Neural crest cell (in vitro differentiated cells): ENCODE measurements at regions not wholly inside any gene's neighbourhood (a gene's known extent, or its start where the extent isn't known, plus 50 kb on each side); places are given as distances from the start of the nearest gene placed in this dataset.
"Not testable (repeated sequence)": the region's sequence is repeated elsewhere in the genome, so short reads cannot be mapped to it uniquely, and the experiment has no call there.

Experiments
- DNase-seq: peaks from one replicate; pipeline ENCODE4 v3.0.0; 2021; ENCODE audit warnings: low read depth, mixed read lengths, low spot score
- H3K27ac Mint-ChIP-seq: one replicate; pipeline ENCODE4 v1.8.0; 2021; ENCODE audit warnings: mild to moderate bottlenecking, mixed read lengths; ENCODE audit not compliant: unreplicated experiment
- H3K27me3 Mint-ChIP-seq: 2 replicates; pipeline ENCODE4 v1.8.0; 2021; ENCODE audit warnings: low read depth, mild to moderate bottlenecking, mixed read lengths
- H3K36me3 Mint-ChIP-seq: 2 replicates; pipeline ENCODE4 v1.8.0; 2021; ENCODE audit warnings: low read depth, mild to moderate bottlenecking, mixed read lengths
- H3K4me1 Mint-ChIP-seq: 2 replicates; pipeline ENCODE4 v1.8.0; 2021; ENCODE audit warnings: mixed read lengths
- H3K4me3 Mint-ChIP-seq: one replicate; pipeline ENCODE4 v1.8.0; 2021; ENCODE audit warnings: mild to moderate bottlenecking, mixed read lengths
- H3K9me3 Mint-ChIP-seq: 2 replicates; pipeline ENCODE4 v1.8.0; 2021; ENCODE audit warnings: mixed read lengths
- CTCF ChIP-seq: fragments of 200-600 bp; sonication (generic); conservative IDR thresholded peaks from 2 replicates; pipeline ENCODE4 v1.5.0; 2021; ENCODE audit warnings: antibody characterized with exemption, mild to moderate bottlenecking

DNA sequence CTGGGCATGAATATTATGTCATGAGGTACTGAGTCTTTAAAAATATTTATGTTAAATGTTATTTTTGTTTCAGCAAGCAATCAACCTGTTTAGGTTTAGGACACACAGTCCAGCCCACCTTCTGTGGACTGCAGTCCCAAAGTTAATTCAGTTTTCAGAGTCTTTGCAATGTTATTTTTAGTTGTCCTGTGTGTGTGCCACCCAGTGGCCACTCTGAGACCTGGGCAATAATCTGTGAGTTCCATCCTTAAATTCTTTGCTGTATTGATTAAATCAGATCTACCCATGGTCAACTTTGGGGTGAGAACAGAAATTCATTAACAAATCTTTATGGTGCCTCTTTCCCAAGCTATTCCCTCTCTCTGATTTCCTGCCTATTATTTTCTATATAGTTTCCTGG lies 415.1 kb downstream of the CCSER2 start:
- Mint-ChIP-seq H3K27me3 (no peaks in the 10 kb centered on the region), H3K4me1 (no peaks in the 10 kb centered on the region), H3K4me3 (no peak overlapping the region), H3K36me3 (no peaks in the 10 kb centered on the region), H3K9me3 (peaks cover 4% of the 10 kb centered on the region), H3K27ac (no peak overlapping the region)
- TF ChIP-seq CTCF, result peak; percentile 66
- DNase-seq, result no peak

GRCh38 chr10:84755311-84755710 lies 426.9 kb downstream of the CCSER2 start:
- Mint-ChIP-seq H3K9me3 (peaks cover 2% of the 10 kb centered on the region), H3K27me3 (no peaks in the 10 kb centered on the region), H3K4me1 (no peaks in the 10 kb centered on the region), H3K27ac (no peak overlapping the region), H3K4me3 (no peak overlapping the region), H3K36me3 (no peaks in the 10 kb centered on the region)
- DNase-seq, result no peak
- TF ChIP-seq CTCF, result no peak

DNA sequence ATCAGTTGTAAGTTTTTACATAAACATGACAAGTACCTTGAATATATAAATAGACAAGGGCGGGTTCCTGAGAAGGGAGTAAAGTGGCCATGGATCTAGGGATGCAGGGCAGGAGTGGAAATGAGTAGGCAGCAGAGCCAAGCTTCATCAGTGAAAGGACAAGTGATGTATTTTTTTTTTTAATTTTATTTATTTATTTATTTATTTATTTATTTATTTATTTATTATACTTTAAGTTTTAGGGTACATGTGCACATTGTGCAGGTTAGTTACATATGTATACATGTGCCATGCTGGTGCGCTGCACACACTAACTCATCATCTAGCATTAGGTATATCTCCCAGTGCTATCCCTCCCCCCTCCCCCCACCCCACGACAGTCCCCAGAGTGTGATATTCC lies 428.3 kb downstream of the CCSER2 start:
- not testable (repeated sequence) for H3K4me3 Mint-ChIP-seq, H3K27me3 Mint-ChIP-seq, DNase-seq, H3K4me1 Mint-ChIP-seq, H3K36me3 Mint-ChIP-seq, H3K9me3 Mint-ChIP-seq
- H3K27ac Mint-ChIP-seq, result peak overlapping the region; percentile 24

DNA sequence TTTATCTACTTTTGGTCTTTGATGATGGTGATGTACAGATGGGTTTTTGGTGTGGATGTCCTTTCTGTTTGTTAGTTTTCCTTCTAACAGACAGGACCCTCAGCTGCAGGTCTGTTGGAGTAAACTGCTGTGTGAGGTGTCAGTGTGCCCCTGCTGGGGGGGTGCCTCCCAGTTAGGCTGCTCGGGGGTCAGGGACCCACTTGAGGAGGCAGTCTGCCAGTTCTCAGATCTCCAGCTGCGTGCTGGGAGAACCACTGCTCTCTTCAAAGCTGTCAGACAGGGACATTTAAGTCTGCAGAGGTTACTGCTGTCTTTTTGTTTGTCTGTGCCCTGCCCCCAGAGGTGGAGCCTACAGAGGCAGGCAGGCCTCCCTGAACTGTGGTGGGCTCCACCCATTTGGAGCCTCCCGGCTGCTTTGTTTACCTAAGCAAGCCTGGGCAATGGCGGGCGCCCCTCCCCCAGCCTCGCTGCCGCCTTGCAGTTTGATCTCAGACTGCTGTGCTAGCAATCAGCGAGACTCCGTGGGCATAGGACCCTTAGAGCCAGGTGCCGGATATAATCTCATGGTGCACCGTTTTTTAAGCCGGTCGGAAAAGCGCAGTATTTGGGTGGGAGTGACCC lies 433.7 kb downstream of the CCSER2 start:
- peak; percentile 6 for DNase-seq
- H3K27me3 Mint-ChIP-seq, H3K4me1 Mint-ChIP-seq, H3K9me3 Mint-ChIP-seq, H3K36me3 Mint-ChIP-seq: not testable (repeated sequence)
- Mint-ChIP-seq H3K4me3 (peak overlapping the region; percentile 38), H3K27ac (peak overlapping the region; percentile 62)

- no peak for DNase-seq
- Mint-ChIP-seq H3K4me1 (peaks cover 7% of the 10 kb centered on the region), H3K36me3 (no peaks in the 10 kb centered on the region), H3K27me3 (no peaks in the 10 kb centered on the region), H3K4me3 (no peak overlapping the region), H3K27ac (peak overlapping the region; percentile 62), H3K9me3 (peaks cover 4% of the 10 kb centered on the region)
- no peak for TF ChIP-seq CTCF
Observed at GRCh38 chr10:84762754-84763394, 434.5 kb downstream of the CCSER2 start.

DNA sequence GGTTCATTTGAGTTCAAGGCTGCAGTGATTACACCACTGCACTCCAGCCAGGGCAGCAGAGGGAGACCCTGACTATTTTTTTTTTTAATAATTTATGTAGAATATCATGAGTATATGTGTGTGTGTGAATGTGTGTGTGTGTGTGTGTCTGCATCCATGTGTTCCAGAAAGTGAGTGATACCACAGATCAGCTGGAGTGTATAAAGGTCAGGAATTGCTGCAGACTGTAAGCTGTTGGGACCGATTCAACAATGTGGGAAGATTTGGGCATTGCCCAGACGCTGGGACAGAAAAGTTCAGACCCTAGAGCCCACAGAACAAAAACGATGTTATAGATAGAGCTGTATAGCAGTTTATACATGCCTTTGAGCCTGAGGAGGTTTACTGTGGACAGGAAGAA lies 435.6 kb downstream of the CCSER2 start:
- Mint-ChIP-seq H3K36me3 (no peaks in the 10 kb centered on the region), H3K9me3 (peaks cover 7% of the 10 kb centered on the region), H3K27me3 (no peaks in the 10 kb centered on the region), H3K4me3 (no peak overlapping the region), H3K4me1 (peaks cover 7% of the 10 kb centered on the region), H3K27ac (no peak overlapping the region)
- no peak for DNase-seq
- no peak for TF ChIP-seq CTCF
